H9 (cell line): ENCODE measurements at regions not wholly inside any gene's neighbourhood (a gene's known extent, or its start where the extent isn't known, plus 50 kb on each side); places are given as distances from the start of the nearest gene placed in this dataset.

ENCODE experiments used
- DNase-seq: peaks from one replicate; pipeline ENCODE4 v3.0.0-alpha.2; 2017
- H2AFZ ChIP-seq: one replicate; pipeline ENCODE4 v1.6.1; 2013; ENCODE audit warnings: mild to moderate bottlenecking, low read length, control low read depth, moderate library complexity
- H2AK5ac ChIP-seq: 2 replicates; pipeline ENCODE4 v1.6.1; 2013; ENCODE audit warnings: low read length, control low read depth, mixed read lengths; ENCODE audit not compliant: insufficient read length
- H2BK120ac ChIP-seq: one replicate; pipeline ENCODE4 v1.6.1; 2013; ENCODE audit warnings: low read depth, mild to moderate bottlenecking, low read length, control low read depth, inconsistent platforms; ENCODE audit not compliant: poor library complexity, severe bottlenecking
- H2BK12ac ChIP-seq: 2 replicates; pipeline ENCODE4 v1.6.1; 2013; ENCODE audit warnings: low read length, control low read depth, mixed read lengths, low read depth; ENCODE audit not compliant: insufficient read length
- H2BK15ac ChIP-seq: 2 replicates; pipeline ENCODE4 v1.6.1; 2013; ENCODE audit warnings: low read depth, low read length, control low read depth
- H2BK20ac ChIP-seq: one replicate; pipeline ENCODE4 v1.6.1; 2013; ENCODE audit warnings: low read depth, mild to moderate bottlenecking, low read length, control low read depth, inconsistent platforms; ENCODE audit not compliant: poor library complexity, severe bottlenecking
- H2BK5ac ChIP-seq: 2 replicates; pipeline ENCODE4 v1.6.1; 2013; ENCODE audit warnings: low read length, control low read depth, mixed read lengths; ENCODE audit not compliant: insufficient read length
- H3K14ac ChIP-seq: 2 replicates; pipeline ENCODE4 v1.6.1; 2013; ENCODE audit warnings: low read length, control low read depth; ENCODE audit not compliant: insufficient read depth
- H3K18ac ChIP-seq: 2 replicates; pipeline ENCODE4 v1.6.1; 2013; ENCODE audit warnings: low read depth, mild to moderate bottlenecking, mixed read lengths, low read length, control low read depth; ENCODE audit not compliant: insufficient read length
- H3K23ac ChIP-seq: 2 replicates; pipeline ENCODE4 v1.6.1; 2013; ENCODE audit warnings: low read length, control low read depth, mixed read lengths, low read depth; ENCODE audit not compliant: insufficient read length
- H3K23me2 ChIP-seq: 2 replicates; pipeline ENCODE4 v1.6.1; 2013; ENCODE audit warnings: low read depth, mild to moderate bottlenecking, mixed read lengths, low read length, control low read depth; ENCODE audit not compliant: insufficient read length, poor library complexity, severe bottlenecking
- H3K27ac ChIP-seq: 2 replicates; pipeline ENCODE4 v1.5.1; 2013; ENCODE audit warnings: low read length, control low read depth, mixed read lengths, low read depth; ENCODE audit not compliant: insufficient read length
- H3K27me3 ChIP-seq: 2 replicates; pipeline ENCODE4 v1.6.1; 2013; ENCODE audit warnings: low read length, control low read depth, inconsistent platforms; ENCODE audit not compliant: insufficient read depth
- H3K4ac ChIP-seq: 2 replicates; pipeline ENCODE4 v1.6.1; 2013; ENCODE audit warnings: low read depth, mild to moderate bottlenecking, control low read depth, inconsistent platforms, low read length, moderate library complexity
- H3K4me1 ChIP-seq: 2 replicates; pipeline ENCODE4 v1.6.1; 2013; ENCODE audit warnings: low read length, control low read depth, inconsistent platforms; ENCODE audit not compliant: insufficient read depth
- H3K4me2 ChIP-seq: 2 replicates; pipeline ENCODE4 v1.6.1; 2013; ENCODE audit warnings: low read length, control low read depth, mixed read lengths; ENCODE audit not compliant: insufficient read length, insufficient read depth
- H3K56ac ChIP-seq: 2 replicates; pipeline ENCODE4 v1.6.1; 2013; ENCODE audit warnings: low read depth, mild to moderate bottlenecking, mixed read lengths, low read length, control low read depth; ENCODE audit not compliant: insufficient read length
- H3K79me1 ChIP-seq: 2 replicates; pipeline ENCODE4 v1.6.1; 2013; ENCODE audit warnings: low read depth, mild to moderate bottlenecking, moderate library complexity, low read length, control low read depth, inconsistent platforms; ENCODE audit not compliant: insufficient read depth, poor library complexity, severe bottlenecking
- H3K79me2 ChIP-seq: 2 replicates; pipeline ENCODE4 v1.6.1; 2013; ENCODE audit warnings: low read length, control low read depth, inconsistent platforms; ENCODE audit not compliant: insufficient read depth
- H3K9ac ChIP-seq: 2 replicates; pipeline ENCODE4 v1.6.1; 2013; ENCODE audit warnings: low read length, control low read depth, mixed read lengths; ENCODE audit not compliant: insufficient read length; ENCODE audit errors: extremely low read depth
- H3K9me3 ChIP-seq: one replicate; pipeline ENCODE4 v1.6.1; 2013; ENCODE audit warnings: low read depth, low read length, inconsistent platforms; ENCODE audit not compliant: control insufficient read depth
- H3T11ph ChIP-seq: one replicate; pipeline ENCODE4 v1.6.1; 2013; ENCODE audit warnings: mild to moderate bottlenecking, low read length, control low read depth, inconsistent platforms
- H4K20me1 ChIP-seq: one replicate; pipeline ENCODE4 v1.6.1; 2013; ENCODE audit not compliant: control insufficient read depth, insufficient read length, insufficient read depth
- H4K5ac ChIP-seq: 2 replicates; pipeline ENCODE4 v1.6.1; 2013; ENCODE audit warnings: low read depth, mild to moderate bottlenecking, mixed read lengths, low read length, control low read depth; ENCODE audit not compliant: insufficient read length
- H4K8ac ChIP-seq: replicated peaks from 2 replicates; pipeline ENCODE4 v1.6.1; 2013; ENCODE audit warnings: low read length, control low read depth, mixed read lengths, low read depth; ENCODE audit not compliant: insufficient read length
- H4K91ac ChIP-seq: 2 replicates; pipeline ENCODE4 v1.6.1; 2013; ENCODE audit warnings: low read depth, mild to moderate bottlenecking, moderate library complexity, mixed read lengths, low read length, control low read depth; ENCODE audit not compliant: insufficient read length
- H3K27ac Mint-ChIP-seq, 3 experiments: 2 replicates in 2 of 3; 3 replicates in 1 of 3; pipeline ENCODE4 v1.8.0; 2020 to 2021; ENCODE audit warnings: mixed read lengths in 3 of 3, mild to moderate bottlenecking in 1 of 3, moderate library complexity in 1 of 3
- H3K27me3 Mint-ChIP-seq: 2 replicates; pipeline ENCODE4 v1.8.0; 2021; ENCODE audit warnings: low read depth, mild to moderate bottlenecking, moderate library complexity, mixed read lengths
- H3K36me3 Mint-ChIP-seq, 3 experiments: 2 replicates in 2 of 3; 3 replicates in 1 of 3; pipeline ENCODE4 v1.8.0; 2020 to 2021; ENCODE audit warnings: low read depth in 3 of 3, mixed read lengths in 3 of 3; ENCODE audit not compliant: insufficient read depth in 1 of 3
- H3K4me1 Mint-ChIP-seq, 2 experiments: 2 replicates each; pipeline ENCODE4 v1.8.0; 2020; ENCODE audit warnings: mixed read lengths in 2 of 2
- H3K4me3 Mint-ChIP-seq, 2 experiments: 2 replicates in 1 of 2; 3 replicates in 1 of 2; pipeline ENCODE4 v1.8.0; 2020 to 2021; ENCODE audit warnings: mild to moderate bottlenecking in 2 of 2, mixed read lengths in 2 of 2, moderate library complexity in 1 of 2
- H3K9me3 Mint-ChIP-seq, 2 experiments: 2 replicates in 1 of 2; 3 replicates in 1 of 2; pipeline ENCODE4 v1.8.0; 2020; ENCODE audit warnings: mild to moderate bottlenecking in 2 of 2, mixed read lengths in 2 of 2, moderate library complexity in 1 of 2
- CTCF ChIP-seq: fragments of 200-600 bp; sonication (generic); conservative IDR thresholded peaks from 3 replicates; pipeline ENCODE4 v1.8.0; 2021; ENCODE audit warnings: antibody characterized with exemption, mild to moderate bottlenecking
- WGBS: extraction: QIAGEN DNeasy Blood & Tissue Kit; methylation state at CpG from one replicate; pipeline ENCODE4 v1.1.7; 2013; ENCODE audit warnings: missing lambda C conversion rate, low lambda C conversion rate, mixed read lengths; ENCODE audit not compliant: insufficient read length; ENCODE audit errors: extremely low coverage; 5-methylcytosine and 5-hydroxymethylcytosine counted together

DNA sequence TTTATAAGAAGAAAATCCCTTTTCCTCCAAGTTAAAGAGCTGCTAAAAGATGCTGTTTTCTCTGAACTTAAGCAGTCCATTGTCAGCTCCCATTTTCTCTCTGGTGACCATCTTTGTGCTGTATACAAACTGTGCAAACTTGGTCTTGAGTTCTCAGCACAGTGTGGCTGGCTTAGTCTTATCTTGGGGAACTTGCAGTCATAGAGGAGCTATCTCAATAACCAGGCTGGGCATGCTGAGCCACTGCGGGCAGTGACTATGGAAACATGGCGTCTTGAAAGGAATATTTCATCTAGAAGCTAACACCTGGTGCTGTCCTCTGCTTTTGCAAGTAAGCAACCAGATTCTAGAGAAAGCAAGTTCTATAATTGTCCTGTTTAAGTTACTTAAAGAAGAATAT, 1334.4 kb upstream of the CELF4 start:
- H3K23ac ChIP-seq = no peak overlapping the region
- H3K9me3 ChIP-seq = no peaks in the 10 kb centered on the region
- no peak overlapping the region for H3T11ph ChIP-seq
- no peak overlapping the region for H3K4ac ChIP-seq
- no peak overlapping the region for H2BK5ac ChIP-seq
- no peak overlapping the region for H4K91ac ChIP-seq
- no peak for DNase-seq
- no peaks in the 10 kb centered on the region for H3K79me2 ChIP-seq
- no peaks in the 10 kb centered on the region for H3K27me3 ChIP-seq
- no peaks in the 10 kb centered on the region; the same call in 1 of the 2 replicates for H3K4me1 ChIP-seq
- H3K36me3 Mint-ChIP-seq = no peaks in the 10 kb centered on the region; a peak in 2 of 7 replicates
- TF ChIP-seq CTCF = no peak
- no peak overlapping the region for H4K8ac ChIP-seq
- no peak overlapping the region for H3K18ac ChIP-seq
- H2AK5ac ChIP-seq = no peak overlapping the region
- H3K14ac ChIP-seq = no peak overlapping the region
- no peak overlapping the region for H3K27ac Mint-ChIP-seq
- H2BK12ac ChIP-seq = no peak overlapping the region
- H2BK15ac ChIP-seq = no peak overlapping the region
- H4K5ac ChIP-seq = no peak overlapping the region
- no peaks in the 10 kb centered on the region for H3K23me2 ChIP-seq
- no peak overlapping the region for H3K27ac ChIP-seq
- H3K9ac ChIP-seq = no peak overlapping the region
- H3K4me1 Mint-ChIP-seq = peaks cover 10 to 11% of the 10 kb centered on the region in 2 experiments
- H2AFZ ChIP-seq = no peak overlapping the region
- no peaks in the 10 kb centered on the region for H3K9me3 Mint-ChIP-seq
- WGBS = no CpG with 5 or more reads among the region's 2 CpGs
- no peaks in the 10 kb centered on the region for H4K20me1 ChIP-seq
- H2BK20ac ChIP-seq = no peak overlapping the region
- H2BK120ac ChIP-seq = no peak overlapping the region
- no peak overlapping the region for H3K4me3 Mint-ChIP-seq
- no peaks in the 10 kb centered on the region for H3K27me3 Mint-ChIP-seq
- no peak overlapping the region for H3K4me2 ChIP-seq
- H3K56ac ChIP-seq = no peak overlapping the region
- H3K79me1 ChIP-seq = no peaks in the 10 kb centered on the region
